Gastroesophageal sphincter (tissue), 4 donors: ENCODE measurements at regions not wholly inside any gene's neighbourhood (a gene's known extent, or its start where the extent isn't known, plus 50 kb on each side); places are given as distances from the start of the nearest gene placed in this dataset.

Experiments
- ATAC-seq: fragments of 150-250 bp; one replicate; pipeline ENCODE4 v1.9.1; 2016; ENCODE audit warnings: mild to moderate bottlenecking, moderate library complexity
- H3K27ac ChIP-seq, 4 donors: fragments of 200-600 bp; sonication (generic) in 3 of 4; 1 replicate in 3 of 4; 2 replicates in 1 of 4; pipeline ENCODE4 v1.5.1; 2016 to 2019
- H3K27me3 ChIP-seq: fragments of 200-600 bp; sonication (generic); one replicate; pipeline ENCODE4 v1.5.1; 2019
- H3K36me3 ChIP-seq, 2 donors: fragments of 200-600 bp; sonication (generic); one replicate each; pipeline ENCODE4 v1.5.1; 2019; ENCODE audit warnings: control low read depth in 1 of 2
- H3K4me1 ChIP-seq, 3 donors: fragments of 200-600 bp; sonication (generic); 1 replicate in 2 of 3; 2 replicates in 1 of 3; pipeline ENCODE4 v1.5.1; 2016 to 2019; ENCODE audit warnings: control low read depth in 2 of 3
- H3K4me3 ChIP-seq, 2 donors: fragments of 200-600 bp; sonication (generic); one replicate each; pipeline ENCODE4 v1.5.1; 2019; ENCODE audit warnings: mild to moderate bottlenecking in 1 of 2, moderate library complexity in 1 of 2
- H3K9me3 ChIP-seq, 3 donors: fragments of 200-600 bp; sonication (generic); one replicate each; pipeline ENCODE4 v1.5.1; 2017 to 2019; ENCODE audit warnings: control low read depth in 2 of 3
- CTCF ChIP-seq, 4 experiments: fragments of 200-600 bp in 2 of 4; fragments of 450-650 bp in 2 of 4; sonication (generic) in 1 of 4; IDR thresholded peaks; one replicate each; pipeline ENCODE4 v1.5.1; 2017 to 2019; ENCODE audit warnings: antibody characterized with exemption in 4 of 4, mild to moderate bottlenecking in 2 of 4, moderate library complexity in 2 of 4
- EP300 ChIP-seq: sonication (generic); formaldehyde crosslinking; IDR thresholded peaks from one replicate; pipeline ENCODE4 v1.6.1; 2017; ENCODE audit warnings: antibody characterized with exemption, mild to moderate bottlenecking
- POLR2A ChIP-seq, 2 donors: fragments of 450-650 bp; IDR thresholded peaks; one replicate each; pipeline ENCODE4 v1.6.1; 2017; ENCODE audit warnings: antibody characterized with exemption in 2 of 2, mild to moderate bottlenecking in 2 of 2, moderate library complexity in 1 of 2
- POLR2AphosphoS5 ChIP-seq: sonication (generic); formaldehyde crosslinking; IDR thresholded peaks from one replicate; pipeline ENCODE4 v1.6.1; 2017; ENCODE audit warnings: antibody characterized with exemption
- WGBS, 2 donors: methylation state at CpG; one replicate each; pipeline ENCODE4 v1.1.5; 2018; ENCODE audit warnings: low coverage in 1 of 2; 5-methylcytosine and 5-hydroxymethylcytosine counted together

GRCh38 chr18:46294751-46295150 is 190.6 kb downstream of the HAUS1 start:
- Histone ChIP-seq H3K27ac (no peak overlapping the region), H3K4me3 (no peak overlapping the region), H3K27me3 (no peaks in the 10 kb centered on the region), H3K36me3 (no peaks in the 10 kb centered on the region), H3K9me3 (no peaks in the 10 kb centered on the region), H3K4me1 (no peaks in the 10 kb centered on the region)
- TF ChIP-seq POLR2AphosphoS5 (no peak), POLR2A (IDR thresholded peaks at IDR 0.05) (no peak), CTCF (IDR thresholded peaks at IDR 0.05) (no peak)
- 100% methylated on average over 1 of the region's 5 CpGs; no CpG with 5 or more reads in 1 of the 2 donors for WGBS, 2 donors
- ATAC-seq: no peak

DNA sequence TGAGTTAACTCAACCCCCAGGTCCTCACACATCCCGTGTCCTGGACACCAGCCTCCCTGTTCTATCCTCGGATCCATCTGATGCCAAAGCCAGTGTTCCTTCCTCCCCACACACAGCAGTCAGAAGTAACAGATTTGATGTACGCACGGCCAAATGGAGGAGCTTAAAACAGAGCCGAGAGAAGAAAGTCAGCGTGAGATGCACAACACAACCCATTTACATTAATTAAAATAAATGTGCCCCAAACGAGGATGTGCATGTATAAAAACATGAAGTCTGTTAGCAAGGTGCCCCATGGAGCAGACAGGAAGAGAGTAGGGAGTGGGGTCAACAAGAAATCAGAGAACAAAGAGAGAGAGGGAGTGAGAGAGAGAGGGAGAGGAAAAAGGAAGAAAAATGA is 191.2 kb downstream of the HAUS1 start:
- 40 to 74% methylated on average over 3 of the region's 7 CpGs for WGBS, 2 donors
- no peak overlapping the region for H3K4me3 ChIP-seq
- no peaks in the 10 kb centered on the region for H3K36me3 ChIP-seq
- ATAC-seq: no peak
- no peaks in the 10 kb centered on the region for H3K4me1 ChIP-seq
- H3K27me3 ChIP-seq: no peaks in the 10 kb centered on the region
- no peaks in the 10 kb centered on the region for H3K9me3 ChIP-seq
- TF ChIP-seq EP300 (no peak), POLR2AphosphoS5 (no peak), CTCF (IDR thresholded peaks at IDR 0.05) (no peak), POLR2A (IDR thresholded peaks at IDR 0.05) (no peak)
- no peak overlapping the region for H3K27ac ChIP-seq

DNA sequence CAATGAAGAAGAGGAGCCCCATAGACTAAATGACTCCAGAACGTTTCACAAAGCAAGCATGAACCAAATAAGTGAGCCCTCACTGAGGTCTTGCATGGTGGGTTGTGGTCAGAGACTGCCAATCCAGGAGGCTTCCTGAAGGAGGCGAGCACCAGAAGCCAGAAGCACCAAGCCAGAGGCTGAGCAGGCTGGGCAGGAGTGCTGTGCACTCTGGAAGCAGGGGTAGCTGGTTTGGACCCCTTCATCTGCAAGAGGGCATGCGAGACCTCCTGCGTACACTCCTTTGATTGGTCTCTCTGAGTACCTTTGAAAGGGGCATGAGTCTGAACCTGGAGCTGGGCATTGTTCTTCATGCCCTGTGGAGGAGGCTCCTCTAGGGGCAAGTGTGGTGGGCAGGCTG is 192.5 kb downstream of the HAUS1 start:
- H3K27me3 ChIP-seq: no peaks in the 10 kb centered on the region
- 36 to 71% methylated on average over 1 to 2 of the region's 4 CpGs for WGBS, 2 donors
- TF ChIP-seq POLR2AphosphoS5 (no peak), EP300 (no peak), POLR2A (IDR thresholded peaks at IDR 0.05) (no peak), CTCF (IDR thresholded peaks at IDR 0.05) (no peak)
- no peaks in the 10 kb centered on the region for H3K9me3 ChIP-seq
- H3K36me3 ChIP-seq: no peaks in the 10 kb centered on the region
- ATAC-seq: no peak
- H3K4me1 ChIP-seq: no peaks in the 10 kb centered on the region
- no peak overlapping the region for H3K27ac ChIP-seq
- H3K4me3 ChIP-seq: no peak overlapping the region

DNA sequence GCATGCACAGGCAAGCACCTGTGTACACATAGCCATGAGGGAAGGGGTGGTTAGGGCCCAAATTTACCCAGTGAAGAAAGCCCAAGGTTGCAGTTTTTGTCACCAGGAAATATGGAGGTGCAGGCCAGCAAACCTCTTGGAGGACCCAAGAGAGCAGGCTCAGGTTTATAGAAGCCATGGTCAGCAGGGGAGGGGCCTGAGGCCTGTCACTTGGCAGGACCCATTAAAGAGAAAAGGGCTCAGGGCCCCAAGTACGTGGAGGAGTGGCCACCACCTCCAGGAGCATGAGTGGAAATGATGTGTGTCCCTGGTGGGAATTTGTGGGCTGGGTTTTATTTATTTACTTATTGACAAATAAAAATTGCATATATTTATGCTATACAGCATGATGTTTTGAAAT is 192.9 kb downstream of the HAUS1 start:
- no peaks in the 10 kb centered on the region for H3K27me3 ChIP-seq
- no peak for TF ChIP-seq CTCF (IDR thresholded peaks at IDR 0.05)
- no peak for TF ChIP-seq POLR2AphosphoS5
- no peak for TF ChIP-seq EP300
- TF ChIP-seq POLR2A (IDR thresholded peaks at IDR 0.05): no peak
- no peaks in the 10 kb centered on the region for H3K36me3 ChIP-seq
- no peak overlapping the region for H3K27ac ChIP-seq
- H3K4me3 ChIP-seq: no peak overlapping the region
- 33 to 75% methylated on average over 1 of the region's 1 CpG for WGBS, 2 donors
- ATAC-seq: no peak
- no peaks in the 10 kb centered on the region for H3K4me1 ChIP-seq
- H3K9me3 ChIP-seq: no peaks in the 10 kb centered on the region

GRCh38 chr18:46297621-46298020 is 193.4 kb downstream of the HAUS1 start:
- H3K4me3 ChIP-seq: no peak overlapping the region
- TF ChIP-seq POLR2A (IDR thresholded peaks at IDR 0.05): no peak
- no peak for TF ChIP-seq POLR2AphosphoS5
- no peak for TF ChIP-seq CTCF (IDR thresholded peaks at IDR 0.05)
- no peak for TF ChIP-seq EP300
- WGBS, 2 donors: 88% methylated on average over 1 of the region's 3 CpGs; no CpG with 5 or more reads in 1 of the 2 donors
- H3K36me3 ChIP-seq: no peaks in the 10 kb centered on the region
- H3K4me1 ChIP-seq: no peaks in the 10 kb centered on the region
- H3K9me3 ChIP-seq: no peaks in the 10 kb centered on the region
- ATAC-seq: no peak
- H3K27me3 ChIP-seq: no peaks in the 10 kb centered on the region
- H3K27ac ChIP-seq: no peak overlapping the region
